GM19238 (cell line): ENCODE measurements at regions not wholly inside any gene's neighbourhood (a gene's known extent, or its start where the extent isn't known, plus 50 kb on each side); places are given as distances from the start of the nearest gene placed in this dataset.

ENCODE experiments used
- DNase-seq: peaks from one replicate; pipeline ENCODE4 v3.0.0; 2011; ENCODE audit warnings: low spot score; ENCODE audit not compliant: insufficient read length

GRCh38 chr1:29488086-29488793 lies 251.9 kb downstream of the PTPRU start:
- DNase-seq = no peak

- no peak for DNase-seq
Measured at GRCh38 chr1:29487291-29487690, 251.0 kb downstream of the PTPRU start.

GRCh38 chr1:29485096-29485925 lies 249.0 kb downstream of the PTPRU start:
- DNase-seq = no peak

- no peak for DNase-seq
Measured at GRCh38 chr1:29482991-29483390, 246.7 kb downstream of the PTPRU start.

GRCh38 chr1:29482064-29482463 lies 245.7 kb downstream of the PTPRU start:
- DNase-seq = no peak

GRCh38 chr1:29481031-29481430 lies 244.7 kb downstream of the PTPRU start:
- DNase-seq = no peak

- DNase-seq = no peak
Measured at GRCh38 chr1:29478879-29479278, 242.6 kb downstream of the PTPRU start.

GRCh38 chr1:29478151-29478791 lies 241.9 kb downstream of the PTPRU start:
- DNase-seq = no peak

- DNase-seq = no peak
Measured at GRCh38 chr1:29475326-29475725, 239.0 kb downstream of the PTPRU start.

- DNase-seq = no peak
Measured at GRCh38 chr1:29474274-29475244, 238.2 kb downstream of the PTPRU start.

- DNase-seq = no peak
Measured at GRCh38 chr1:29473161-29473855, 237.0 kb downstream of the PTPRU start.

GRCh38 chr1:29471487-29472313 lies 235.4 kb downstream of the PTPRU start:
- no peak for DNase-seq

GRCh38 chr1:29470788-29471119 lies 234.4 kb downstream of the PTPRU start:
- no peak for DNase-seq

- no peak for DNase-seq
Measured at GRCh38 chr1:29470087-29470787, 233.9 kb downstream of the PTPRU start.

- no peak for DNase-seq
Measured at GRCh38 chr1:29469457-29469856, 233.1 kb downstream of the PTPRU start.

- DNase-seq = no peak
Measured at GRCh38 chr1:29467989-29468900, 231.9 kb downstream of the PTPRU start.

GRCh38 chr1:29466258-29466657 lies 229.9 kb downstream of the PTPRU start:
- no peak for DNase-seq

GRCh38 chr1:29465755-29466154 lies 229.4 kb downstream of the PTPRU start:
- no peak for DNase-seq
